ENCODE measurements at regions not wholly inside any gene's neighbourhood (a gene's known extent, or its start where the extent isn't known, plus 50 kb on each side); places are given as distances from the start of the nearest gene placed in this dataset.
"Not testable (repeated sequence)": the region's sequence is repeated elsewhere in the genome, so short reads cannot be mapped to it uniquely, and the experiment has no call there.

DNA sequence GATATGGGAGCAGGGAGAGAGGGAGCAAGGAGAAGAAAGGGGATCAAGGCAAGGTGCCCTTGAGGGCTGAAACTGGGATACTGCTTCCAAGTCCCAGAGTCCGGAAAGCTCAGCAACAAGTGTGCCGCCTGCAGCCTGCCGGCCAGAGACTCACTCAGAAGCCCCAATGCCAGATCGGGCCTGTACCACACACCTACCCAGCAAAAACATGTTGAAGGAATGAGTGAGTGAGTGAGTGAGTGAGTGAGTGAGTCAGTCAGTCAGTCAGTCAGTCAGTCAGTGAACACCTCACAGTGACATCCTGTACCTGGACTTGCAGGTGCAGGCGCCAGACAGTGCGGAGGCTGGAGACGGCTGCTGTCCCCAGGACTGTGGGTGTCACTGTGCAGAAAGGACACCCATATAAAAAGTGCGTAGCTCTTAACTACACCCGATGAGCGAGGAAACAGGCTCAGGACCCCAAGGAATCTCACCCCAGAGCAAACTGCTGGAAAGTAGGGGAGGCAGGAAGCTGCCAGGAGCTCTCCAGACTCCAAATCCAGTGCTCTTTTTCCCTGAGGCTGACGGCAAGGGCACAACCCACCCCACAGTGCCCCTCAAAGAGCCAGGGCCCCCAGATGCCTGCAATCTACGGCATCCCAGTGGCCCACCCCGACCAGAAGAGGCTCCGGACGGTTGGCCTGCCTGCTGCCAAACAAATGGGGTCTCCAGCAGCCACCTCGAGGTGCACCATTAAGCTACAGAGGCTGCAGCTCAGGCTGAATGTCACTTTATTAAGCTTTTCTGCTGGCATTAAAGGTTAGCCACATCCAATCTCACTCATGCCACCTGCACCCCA is 261.7 kb downstream of the NPHP4 start:
- DNase-seq = no peak

DNA sequence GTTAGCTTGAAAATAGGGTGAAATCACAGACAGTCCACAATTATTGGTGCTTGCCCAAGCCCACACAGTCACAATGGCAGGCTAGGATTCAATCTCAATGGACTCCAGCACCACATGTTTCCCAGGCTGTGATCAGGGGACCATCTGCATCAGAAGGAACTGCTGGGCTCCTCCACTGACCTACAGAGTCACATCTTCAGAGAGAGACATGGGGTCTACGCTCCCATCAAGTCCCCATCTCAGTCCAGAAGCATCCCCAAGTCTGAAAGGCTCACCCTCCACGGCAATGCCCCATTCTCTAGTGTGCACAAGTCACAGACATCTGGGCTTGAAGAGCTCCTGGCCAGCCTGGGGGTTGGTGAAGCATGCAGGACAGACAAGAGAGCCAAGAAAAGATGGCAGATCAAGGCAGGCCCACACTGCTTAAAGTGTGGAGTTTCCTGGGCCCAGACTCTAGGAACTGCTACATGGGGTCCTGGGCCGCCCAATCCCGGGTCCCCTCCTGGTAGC is 262.5 kb downstream of the NPHP4 start:
- no peak for DNase-seq

DNA sequence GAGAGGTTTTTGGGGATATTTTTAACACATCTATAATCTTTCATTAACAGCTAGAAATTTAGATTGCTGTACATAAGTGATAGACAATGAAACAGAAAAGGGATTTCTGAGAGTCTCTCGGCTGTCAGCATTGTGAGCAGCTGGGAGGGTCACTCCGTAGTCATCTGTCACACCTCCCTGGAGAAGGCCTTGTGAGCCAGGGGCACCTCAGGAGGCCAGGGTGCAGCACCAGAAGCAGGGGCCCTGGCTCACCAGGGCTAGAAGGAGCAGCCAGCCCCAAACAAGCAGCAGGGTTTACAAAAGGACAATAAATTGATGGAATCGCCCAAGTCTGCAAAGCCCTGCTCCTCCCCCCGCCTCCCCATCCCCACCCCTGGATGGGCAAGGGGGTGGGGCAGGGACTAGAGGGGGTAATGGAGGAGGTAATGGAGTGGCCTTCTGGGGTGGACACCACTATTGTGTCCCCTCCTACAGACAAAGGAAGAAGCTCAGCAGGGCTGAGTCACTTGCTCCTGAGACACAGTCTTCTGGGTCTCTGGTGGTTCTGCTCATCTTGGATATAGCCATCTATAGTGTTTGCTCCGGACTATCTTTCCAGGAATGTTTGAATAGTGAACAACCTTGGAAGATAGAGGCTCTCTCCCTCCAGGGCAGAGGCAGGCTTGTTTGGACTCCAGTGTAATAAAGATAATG is 263.4 kb downstream of the NPHP4 start:
- DNase-seq = no peak

DNA sequence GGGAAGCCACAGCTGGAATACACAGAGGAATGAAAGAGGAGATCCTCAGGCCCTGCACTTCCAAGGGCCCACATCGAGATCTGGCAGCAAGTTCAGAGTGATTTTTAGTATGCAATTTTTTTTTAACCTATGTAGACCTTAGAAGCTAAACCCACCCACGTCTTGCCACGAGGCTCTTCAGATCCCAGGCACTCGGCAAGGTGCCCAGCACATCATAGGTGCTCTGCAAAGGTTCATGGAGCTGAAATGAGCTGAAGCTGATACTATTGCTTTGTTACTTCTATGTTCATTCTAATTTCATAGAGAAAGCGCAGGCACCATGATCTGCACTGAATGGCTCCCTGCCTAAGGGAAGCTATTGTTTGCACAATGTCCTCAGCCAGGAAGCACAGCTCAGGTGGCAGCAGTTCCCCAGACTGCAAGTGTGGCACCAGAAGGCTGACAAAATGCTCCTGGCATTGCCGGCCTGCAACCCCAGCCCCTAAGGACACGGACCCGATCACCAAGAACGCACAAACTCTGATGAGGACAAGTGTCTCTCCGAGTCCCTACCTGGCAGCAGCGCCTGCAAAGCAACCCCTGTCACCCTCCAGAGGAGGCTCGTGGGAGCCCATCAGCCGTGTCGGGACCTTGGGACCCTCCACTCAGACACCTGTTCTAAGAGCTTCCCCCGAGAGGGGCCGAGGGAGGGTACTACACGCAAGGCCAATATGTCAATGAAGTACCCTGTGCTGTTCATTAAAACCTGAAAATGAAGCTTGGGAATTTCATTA is 264.2 kb downstream of the NPHP4 start:
- DNase-seq = no peak

DNA sequence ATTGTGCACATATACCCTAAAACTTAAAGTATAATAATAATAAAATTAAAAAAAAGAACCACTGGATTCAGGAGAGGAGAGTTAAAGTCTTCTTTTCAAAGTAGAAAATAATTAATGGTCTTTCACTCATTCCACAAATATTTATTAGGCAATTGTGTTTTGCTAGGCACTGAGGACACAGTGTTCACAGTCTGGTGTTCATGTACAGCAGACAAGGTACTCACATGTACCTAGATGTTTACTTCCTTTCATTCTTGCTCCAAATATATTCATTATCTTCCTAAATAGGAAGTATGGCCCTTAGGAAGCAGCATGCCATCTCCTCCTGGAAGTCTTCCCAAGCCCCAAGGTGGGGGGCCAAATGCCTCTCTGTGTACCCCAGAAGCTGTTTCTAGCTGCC is 265.0 kb downstream of the NPHP4 start:
- no peak for DNase-seq

DNA sequence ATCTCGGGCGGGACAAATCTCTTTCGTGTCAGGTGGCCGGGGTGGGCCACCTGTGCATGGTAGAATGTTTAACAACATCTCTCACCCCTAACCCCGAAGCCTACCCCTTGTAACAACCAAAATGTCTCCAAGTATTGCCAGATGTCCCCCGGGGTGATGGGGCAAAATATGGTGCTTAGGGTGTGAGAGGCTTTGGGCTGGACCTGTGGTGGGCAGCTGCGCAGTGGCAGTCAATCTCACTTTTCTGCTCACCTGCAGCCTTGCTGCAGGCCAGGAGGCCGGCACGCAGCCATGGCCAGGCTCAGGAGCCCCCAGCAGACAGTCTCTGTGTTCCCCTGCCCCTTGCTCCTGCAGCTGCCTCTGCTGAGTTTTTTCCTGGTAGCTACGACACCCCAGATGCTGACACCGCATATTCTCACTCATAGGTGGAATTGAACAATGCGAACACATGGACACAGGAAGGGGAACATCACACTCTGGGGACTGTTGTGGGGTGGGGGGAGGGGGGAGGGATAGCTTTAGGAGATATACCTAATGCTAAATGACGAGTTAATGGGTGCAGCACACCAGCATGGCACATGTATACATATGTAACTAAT is 265.5 kb downstream of the NPHP4 start:
- not testable (repeated sequence) for DNase-seq

DNA sequence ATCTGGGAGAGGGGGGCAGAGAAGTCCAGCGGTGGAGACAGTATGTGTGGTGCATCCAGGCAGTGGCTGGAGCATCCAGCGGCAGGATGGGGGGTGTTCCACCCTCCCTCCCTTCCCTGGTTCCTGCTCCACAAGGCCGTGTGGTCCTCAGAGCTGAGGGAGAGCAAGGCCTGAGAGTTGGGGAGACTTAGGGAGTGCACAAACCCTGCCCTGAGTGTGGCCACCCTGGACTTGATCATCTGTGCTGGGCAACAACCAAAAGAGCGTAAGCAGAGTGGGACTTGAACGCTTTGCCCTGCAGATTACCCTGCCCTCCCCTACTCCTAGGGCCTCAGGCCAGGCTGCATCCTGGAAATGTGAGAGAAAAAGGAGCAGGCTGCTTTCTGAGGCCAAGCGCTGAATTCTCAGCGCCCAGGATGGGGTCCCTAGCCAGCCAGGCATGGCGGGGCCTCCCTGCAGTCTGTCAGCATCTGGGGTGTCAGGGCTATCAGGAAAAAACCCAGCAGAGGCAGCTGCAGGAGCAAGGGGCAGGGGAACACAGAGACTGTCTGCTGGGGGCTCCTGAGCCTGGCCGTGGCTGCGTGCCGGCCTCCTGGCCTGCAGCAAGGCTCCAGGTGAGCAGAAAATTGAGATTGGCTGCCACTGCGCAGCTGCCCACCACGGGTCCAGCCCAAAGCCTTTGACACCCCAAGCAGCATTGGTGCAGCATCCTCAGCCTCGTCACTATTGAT is 266.2 kb downstream of the NPHP4 start:
- DNase-seq = no peak

DNA sequence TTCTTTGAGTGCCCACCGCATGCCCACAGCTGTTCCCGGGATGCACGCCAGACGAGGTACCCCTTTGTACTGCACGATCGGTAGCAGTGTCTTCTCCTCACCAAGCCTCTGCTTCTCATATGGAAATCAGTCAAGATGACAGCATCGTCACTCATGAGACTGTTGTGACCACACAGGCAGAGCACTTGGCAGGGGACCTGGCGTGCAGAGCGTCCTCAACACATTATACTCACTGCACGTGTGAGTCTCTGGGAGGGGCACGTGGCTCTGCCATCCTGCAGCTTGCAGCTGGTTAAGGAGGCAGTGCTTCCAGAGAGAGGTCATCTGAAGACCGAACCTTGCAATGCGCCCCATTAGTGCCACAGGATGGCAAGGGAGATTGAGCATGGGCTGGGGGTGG is 266.8 kb downstream of the NPHP4 start:
- no peak for DNase-seq

DNA sequence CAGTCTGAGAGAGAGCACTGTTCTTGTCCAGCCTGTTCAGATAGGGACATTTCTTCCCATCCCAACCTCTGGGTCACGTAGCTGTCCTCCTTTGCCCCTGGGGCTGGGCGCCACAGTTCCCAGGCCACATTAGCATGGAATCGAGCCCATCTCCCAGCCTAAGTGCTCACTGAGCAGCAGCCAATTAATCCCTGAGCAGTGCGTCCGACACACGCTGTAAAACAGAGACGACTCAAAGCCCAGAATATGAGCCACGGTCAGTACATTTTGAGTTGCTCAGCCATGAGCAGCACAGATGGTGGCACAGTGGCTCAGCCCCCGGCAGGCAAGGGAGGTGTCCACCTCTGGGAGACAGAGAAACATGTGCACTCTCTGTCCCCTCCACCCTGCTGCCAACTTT is 267.4 kb downstream of the NPHP4 start:
- DNase-seq = no peak

DNA sequence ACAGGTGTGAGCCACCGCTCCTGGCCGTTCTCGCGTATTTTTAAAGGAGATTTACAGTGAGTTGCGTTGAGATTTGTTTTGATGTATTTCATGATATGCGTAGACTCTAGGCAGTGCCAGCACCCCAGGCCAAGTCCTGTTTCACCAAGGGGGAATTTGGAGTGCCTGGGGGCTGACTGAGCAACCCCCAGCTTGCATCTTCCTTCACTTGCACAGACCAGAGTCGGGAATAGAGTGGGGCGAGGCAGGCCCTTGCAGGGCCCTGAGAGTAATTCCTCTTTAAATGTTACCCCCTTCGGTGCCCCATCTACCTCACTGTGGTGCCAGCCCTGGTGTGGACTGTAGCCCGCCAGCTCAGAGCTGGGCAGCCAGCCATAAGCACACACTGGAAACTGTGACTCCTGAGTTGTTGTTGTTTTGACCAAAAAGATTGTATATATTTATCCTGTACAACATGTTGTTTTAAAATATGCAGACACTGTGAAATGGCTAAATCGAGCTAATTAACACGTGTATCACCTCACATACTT is 269.5 kb downstream of the NPHP4 start:
- DNase-seq = no peak

DNA sequence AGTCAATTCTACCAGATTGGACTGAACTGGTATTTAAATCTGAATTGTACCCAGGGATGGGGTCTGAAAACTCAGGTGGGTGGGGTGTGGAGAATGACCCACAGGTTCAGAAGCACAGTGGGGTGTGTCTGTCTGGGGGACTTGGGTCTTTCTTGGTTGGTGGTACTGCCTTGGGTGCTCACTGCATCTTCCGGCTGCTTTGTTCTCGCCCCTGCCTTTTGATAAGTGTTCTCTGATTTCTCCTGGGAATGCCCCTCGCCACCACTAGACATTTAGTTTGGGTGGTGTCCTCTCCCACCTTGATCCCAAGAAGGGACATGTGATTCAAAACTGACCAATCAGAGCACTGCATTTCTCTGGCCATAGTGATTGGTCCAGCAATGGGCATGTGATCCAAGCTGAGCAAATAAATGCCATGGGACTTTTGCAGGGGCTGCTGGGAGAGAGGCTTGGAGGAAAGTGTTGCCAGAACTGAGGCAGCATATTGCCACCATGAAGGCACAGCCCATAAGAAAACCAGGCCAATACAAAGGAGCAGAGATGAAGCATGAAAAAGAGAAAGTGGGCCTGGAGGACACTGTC is 270.5 kb downstream of the NPHP4 start:
- no peak for DNase-seq

DNA sequence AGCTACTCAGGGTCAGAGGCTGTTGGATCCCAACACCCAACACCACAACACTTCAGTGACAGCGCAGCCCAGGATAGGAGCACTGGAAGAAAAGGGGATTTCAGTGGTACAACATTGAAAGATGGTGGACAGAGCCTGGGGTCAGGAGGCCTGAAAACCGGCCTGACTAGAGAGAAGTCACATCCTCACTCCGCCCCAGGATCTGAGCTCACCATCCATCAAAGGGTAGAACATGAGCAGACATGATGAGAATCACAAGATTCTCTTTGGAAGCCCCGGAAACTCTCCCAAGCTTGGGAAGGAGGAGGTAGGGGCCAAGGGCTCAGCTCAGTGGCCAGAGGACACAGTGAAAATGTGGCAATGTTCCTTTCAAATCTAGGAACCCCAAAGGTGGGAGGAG is 271.3 kb downstream of the NPHP4 start:
- DNase-seq = no peak

DNA sequence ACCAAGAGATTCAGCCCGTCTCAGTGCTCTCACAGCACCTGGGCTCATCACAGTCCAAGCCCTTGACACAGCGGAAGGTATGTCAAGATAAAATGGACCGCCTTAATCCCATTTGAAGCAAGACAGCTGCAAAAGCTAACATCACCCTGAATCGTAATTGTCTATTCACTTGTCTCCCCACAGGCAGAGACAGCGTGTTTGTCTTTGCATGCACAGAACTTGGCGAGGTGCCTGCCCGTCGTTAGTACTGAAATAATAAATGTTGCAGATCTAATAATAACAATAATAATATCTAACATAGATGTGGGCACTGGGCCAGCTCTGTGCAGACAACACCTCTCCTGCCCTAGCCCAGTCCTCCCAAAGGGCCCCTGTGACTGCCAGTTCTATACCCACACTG is 271.7 kb downstream of the NPHP4 start:
- DNase-seq = no peak

DNA sequence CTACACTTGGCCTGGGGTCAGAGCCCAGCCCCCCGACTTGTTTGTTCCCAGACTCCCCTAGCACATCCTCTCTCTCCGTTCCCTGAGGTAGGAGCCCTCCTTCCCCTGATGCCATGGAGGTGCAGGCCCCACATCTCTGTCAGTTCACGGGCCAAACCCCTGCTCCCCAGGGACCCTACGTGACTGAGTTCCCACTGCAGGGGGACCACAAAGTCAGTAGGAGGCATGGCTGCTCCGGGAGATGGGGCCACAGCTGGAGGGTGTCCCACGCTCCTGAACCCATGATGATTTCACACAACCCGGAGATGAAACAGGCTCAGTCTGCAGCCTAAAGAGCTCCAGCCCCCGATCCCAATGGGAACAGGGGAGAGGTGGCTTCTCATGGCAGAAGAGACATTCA is 272.2 kb downstream of the NPHP4 start:
- DNase-seq = no peak

DNA sequence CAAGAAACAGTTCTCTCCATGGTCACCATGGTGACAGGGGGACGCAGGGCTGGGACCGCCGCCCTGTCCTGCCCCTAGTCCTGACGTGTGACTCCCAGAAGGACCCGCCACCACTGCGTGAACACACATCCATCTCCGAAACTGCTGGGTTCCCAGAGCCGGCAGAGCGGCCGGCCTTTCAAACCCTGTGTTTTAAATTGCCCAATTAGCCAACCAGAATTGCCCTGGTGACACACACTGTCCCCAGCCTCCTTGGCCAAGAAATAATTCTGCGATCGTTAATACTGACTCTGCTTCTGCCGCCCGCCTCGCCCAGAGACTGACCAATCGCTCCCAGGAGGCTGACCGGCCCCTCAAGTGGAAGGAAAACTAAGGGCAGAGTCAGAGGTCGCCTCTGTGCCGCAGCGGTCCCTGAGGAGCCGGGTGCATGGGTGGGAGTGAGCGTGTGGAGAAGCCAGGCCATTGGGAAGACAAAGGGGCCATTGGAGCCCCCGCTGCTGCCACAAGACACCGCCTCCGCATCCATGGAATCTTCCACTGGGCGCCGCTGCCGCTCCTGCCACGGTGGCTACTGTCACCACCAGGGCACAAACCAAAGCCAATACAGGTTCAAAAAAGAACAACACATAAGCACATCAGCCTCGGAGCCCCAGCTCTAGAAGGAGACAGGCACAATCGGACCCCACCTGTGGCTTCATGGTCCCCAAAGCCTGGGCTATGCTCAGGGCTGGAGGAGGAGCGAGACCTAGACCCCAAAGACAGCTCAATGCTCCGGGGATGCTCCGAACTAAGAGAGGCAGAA is 273.2 kb downstream of the NPHP4 start:
- DNase-seq = no peak

DNA sequence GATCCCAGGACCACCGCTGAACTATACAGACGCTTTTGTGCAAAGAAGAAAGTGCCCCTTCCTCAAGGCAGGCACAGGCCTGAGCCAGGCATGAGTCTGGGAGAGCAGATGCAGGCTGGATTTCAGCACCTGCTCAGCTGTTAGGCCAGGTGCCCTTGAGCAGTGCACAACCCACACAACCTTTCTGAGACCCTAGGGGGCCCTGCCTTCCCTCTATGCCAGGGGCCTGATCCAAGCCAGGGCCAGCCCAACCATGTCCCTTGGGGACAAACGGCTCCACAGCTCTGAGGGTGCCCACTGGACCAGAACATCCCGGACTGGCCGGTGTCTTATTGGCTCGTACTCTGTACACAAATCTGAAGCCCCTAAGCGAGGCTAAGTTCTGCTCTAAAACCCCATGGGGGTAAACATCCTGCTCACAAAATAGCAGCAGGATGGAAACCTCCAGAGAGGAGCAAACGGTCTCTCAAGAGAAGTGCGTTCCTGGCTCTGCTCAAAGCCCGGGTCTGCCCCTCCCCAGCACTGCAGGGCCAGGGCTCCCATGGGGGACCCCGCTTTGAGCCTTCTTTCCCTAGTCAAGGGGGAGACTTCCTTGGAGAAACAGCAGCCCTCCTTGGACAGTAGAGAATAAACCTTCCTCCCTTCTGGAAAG is 275.1 kb downstream of the NPHP4 start:
- no peak for DNase-seq

DNA sequence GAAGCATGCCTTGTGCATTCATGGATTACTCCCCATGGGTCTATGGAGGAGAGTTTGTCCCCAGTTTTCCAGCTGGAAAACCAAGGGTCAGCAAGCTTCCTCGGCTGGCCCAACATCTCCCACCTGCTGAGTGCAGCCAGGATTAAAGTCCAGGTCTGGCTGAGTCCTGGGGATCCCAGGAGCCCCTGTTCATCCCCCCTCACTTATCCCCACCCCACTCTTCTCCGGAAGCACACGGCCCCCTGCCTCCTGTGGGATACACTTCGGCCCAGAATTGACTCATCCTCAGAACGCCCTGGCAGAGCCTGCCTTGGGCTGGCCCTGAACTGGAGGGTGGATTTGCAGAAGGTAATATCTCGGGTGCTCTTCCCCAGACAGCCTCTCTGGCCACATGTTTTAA is 276.1 kb downstream of the NPHP4 start:
- DNase-seq = no peak

DNA sequence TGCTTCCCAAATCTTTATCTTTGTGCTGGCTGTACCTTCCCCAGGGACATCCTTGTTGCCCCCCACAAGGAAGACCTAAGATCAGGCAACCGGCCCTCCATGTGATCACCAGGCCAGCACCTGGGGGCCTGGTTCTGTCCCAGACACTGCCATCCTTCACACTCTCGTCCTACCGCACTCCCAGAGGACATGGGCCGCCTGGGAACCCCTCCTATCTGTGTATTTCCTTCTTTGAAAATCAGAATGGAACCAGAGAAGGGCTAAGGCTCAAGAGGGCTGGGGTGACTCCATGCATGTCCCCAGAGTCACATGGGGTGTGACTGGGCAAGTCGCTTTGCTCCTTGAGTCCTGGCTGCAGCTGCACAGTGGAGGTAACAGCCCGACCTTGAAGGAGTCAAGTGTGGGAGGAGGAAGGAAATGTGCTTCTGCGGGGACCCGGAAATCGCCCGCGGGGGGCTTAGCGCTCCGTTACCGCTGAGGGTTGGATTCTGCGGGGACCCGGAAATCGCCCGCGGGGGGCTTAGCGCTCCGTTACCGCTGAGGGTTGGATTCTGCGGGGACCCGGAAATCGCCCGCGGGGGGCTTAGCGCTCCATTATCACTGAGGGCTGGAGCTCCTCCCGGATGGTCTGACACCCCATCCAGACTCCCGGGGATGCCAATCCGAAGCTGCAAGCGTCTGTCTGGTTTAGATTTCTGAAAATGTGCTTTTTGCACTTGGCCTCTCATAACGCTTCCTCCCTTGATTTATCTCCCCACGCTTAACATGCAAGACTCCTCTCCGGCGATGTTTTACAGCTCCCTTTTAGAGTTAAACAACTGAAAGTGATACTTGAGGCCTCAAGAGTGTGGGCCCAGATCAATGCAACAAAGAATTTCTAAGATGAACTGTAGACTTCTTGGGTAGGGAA is 278.9 kb downstream of the NPHP4 start:
- DNase-seq = no peak
